ENCODE measurements at regions not wholly inside any gene's neighbourhood (a gene's known extent, or its start where the extent isn't known, plus 50 kb on each side); places are given as distances from the start of the nearest gene placed in this dataset.

DNA sequence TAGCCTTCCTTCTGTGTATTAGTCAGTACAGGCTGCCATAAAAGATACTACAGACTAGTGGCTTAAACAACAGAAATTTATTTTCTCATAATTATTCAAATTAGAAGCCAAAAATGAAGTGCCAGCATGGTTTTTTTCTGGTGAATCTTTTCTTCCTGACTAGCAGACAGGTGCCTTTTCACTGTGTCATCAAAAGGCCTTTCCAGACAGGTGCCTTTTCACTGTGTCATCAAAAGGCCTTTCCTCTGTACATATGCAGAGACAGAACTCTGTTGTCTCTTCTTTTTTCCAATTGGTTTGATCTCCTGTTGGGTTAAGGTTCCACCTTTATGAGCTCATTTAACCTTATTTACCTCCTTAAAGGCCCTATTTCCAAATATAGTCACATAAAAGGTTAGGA lies 599.9 kb downstream of the ISL1 start:
- H3K4me3 ChIP-seq (replicated peaks in 1 of 3): no peak overlapping the region
- intact Hi-C loops (cut with DNase I): no loop called here
- DNase-seq: no peak

DNA sequence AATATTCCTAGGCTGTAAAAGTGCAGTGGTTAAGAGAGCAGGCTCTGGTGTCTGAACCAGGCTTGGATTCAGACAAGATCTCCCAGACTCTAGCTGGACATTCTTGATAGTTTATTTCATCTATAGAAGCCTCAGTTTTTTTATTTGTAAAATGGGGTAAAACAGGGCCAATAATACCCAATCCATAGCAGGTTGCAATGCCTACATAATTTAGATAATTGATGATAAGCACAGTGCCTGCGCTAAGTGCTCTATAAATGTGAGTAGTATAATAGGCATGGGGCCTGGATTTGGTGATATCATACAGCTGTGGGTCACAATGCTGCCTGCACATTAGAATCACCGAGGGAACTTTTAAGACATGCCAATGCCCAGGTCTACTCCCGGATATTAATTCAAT lies 603.5 kb downstream of the ISL1 start:
- Histone ChIP-seq H3K27me3 (no peaks in the 10 kb centered on the region), H3K4me3 (replicated peaks in 1 of 3) (no peak overlapping the region), H3K9me3 (no peaks in the 10 kb centered on the region), H3K27ac (no peak overlapping the region), H3K4me1 (no peaks in the 10 kb centered on the region), H3K36me3 (no peaks in the 10 kb centered on the region)
- DNase-seq: no peak
- 90 to 94% methylated on average over 3 of the region's 3 CpGs for whole genome bisulfite sequencing, 2 donors
- intact Hi-C loops (cut with DNase I): no loop called here
- TF ChIP-seq, protein P1, sequence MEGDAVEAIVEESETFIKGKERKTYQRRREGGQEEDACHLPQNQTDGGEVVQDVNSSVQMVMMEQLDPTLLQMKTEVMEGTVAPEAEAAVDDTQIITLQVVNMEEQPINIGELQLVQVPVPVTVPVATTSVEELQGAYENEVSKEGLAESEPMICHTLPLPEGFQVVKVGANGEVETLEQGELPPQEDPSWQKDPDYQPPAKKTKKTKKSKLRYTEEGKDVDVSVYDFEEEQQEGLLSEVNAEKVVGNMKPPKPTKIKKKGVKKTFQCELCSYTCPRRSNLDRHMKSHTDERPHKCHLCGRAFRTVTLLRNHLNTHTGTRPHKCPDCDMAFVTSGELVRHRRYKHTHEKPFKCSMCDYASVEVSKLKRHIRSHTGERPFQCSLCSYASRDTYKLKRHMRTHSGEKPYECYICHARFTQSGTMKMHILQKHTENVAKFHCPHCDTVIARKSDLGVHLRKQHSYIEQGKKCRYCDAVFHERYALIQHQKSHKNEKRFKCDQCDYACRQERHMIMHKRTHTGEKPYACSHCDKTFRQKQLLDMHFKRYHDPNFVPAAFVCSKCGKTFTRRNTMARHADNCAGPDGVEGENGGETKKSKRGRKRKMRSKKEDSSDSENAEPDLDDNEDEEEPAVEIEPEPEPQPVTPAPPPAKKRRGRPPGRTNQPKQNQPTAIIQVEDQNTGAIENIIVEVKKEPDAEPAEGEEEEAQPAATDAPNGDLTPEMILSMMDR (IDR thresholded peaks at IDR 0.05): no peak
- no peak for TF ChIP-seq POLR2A (IDR thresholded peaks at IDR 0.05)

More for the DNA sequence above, 599.9 kb downstream of the ISL1 start:
- Histone ChIP-seq H3K27me3 (no peaks in the 10 kb centered on the region), H3K9me3 (no peaks in the 10 kb centered on the region), H3K4me1 (no peaks in the 10 kb centered on the region), H3K36me3 (no peaks in the 10 kb centered on the region), H3K27ac (no peak overlapping the region)
- TF ChIP-seq, protein P1 (IDR thresholded peaks at IDR 0.05): no peak
- TF ChIP-seq POLR2A (IDR thresholded peaks at IDR 0.05): no peak

DNA sequence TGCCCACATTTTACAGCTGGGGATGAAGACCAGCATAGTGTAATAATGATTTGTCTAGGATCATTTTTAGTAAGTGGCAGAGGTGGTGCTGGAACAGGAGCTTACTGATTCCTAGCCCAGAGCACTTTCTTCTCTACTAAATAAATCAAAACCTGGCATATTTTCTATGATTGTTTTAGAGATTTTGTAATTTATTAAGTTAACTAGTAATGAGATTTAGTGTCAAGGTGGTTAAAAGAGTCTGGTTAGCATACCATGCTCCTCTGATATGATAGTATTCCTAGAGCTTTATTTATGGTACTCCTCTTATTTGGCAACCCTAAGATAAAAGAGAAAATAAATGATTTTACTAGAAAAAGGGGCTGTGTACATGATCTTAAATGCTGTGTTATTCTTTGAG lies 604.0 kb downstream of the ISL1 start:
- intact Hi-C loops (cut with DNase I): no loop called here
- H3K4me1 ChIP-seq: no peaks in the 10 kb centered on the region
- no peak for DNase-seq
- no peaks in the 10 kb centered on the region for H3K27me3 ChIP-seq
- TF ChIP-seq, protein P1 (IDR thresholded peaks at IDR 0.05): no peak
- no peak for TF ChIP-seq POLR2A (IDR thresholded peaks at IDR 0.05)
- no peaks in the 10 kb centered on the region for H3K36me3 ChIP-seq
- H3K9me3 ChIP-seq: no peaks in the 10 kb centered on the region
- H3K4me3 ChIP-seq (replicated peaks in 1 of 3): no peak overlapping the region
- no peak overlapping the region for H3K27ac ChIP-seq

DNA sequence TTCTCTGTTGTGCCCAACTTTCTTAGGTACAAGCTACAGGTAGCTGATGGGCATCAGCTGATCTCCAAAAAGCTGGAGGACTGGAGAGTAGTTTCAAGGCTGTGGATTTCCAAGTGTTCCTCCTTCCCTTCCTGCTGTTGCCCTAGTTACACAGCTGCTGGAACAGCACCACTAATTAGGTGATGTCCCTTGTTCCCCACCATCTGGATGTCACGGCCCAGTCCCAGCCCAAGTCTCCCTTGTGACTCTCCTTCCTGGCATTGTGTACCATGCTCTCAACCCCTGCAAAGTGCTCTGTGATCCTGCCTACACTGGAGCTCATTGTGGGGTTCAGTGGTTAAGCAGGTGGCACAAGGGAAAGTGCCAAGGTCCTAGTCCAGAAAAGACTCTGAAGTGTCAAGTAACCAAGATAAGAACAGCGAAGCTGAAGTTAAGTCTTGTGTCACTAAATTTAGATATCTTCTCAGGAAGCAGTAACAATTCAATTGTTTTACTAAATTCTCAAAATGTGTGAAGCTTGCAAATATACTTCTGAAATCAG lies 604.5 kb downstream of the ISL1 start:
- no peaks in the 10 kb centered on the region for H3K4me1 ChIP-seq
- H3K4me3 ChIP-seq (replicated peaks in 1 of 3): no peak overlapping the region
- TF ChIP-seq, protein P1 (IDR thresholded peaks at IDR 0.05): no peak
- no peak for TF ChIP-seq POLR2A (IDR thresholded peaks at IDR 0.05)
- no peaks in the 10 kb centered on the region for H3K9me3 ChIP-seq
- no peaks in the 10 kb centered on the region for H3K27me3 ChIP-seq
- no peaks in the 10 kb centered on the region for H3K36me3 ChIP-seq
- no peak for DNase-seq
- no peak overlapping the region for H3K27ac ChIP-seq
- intact Hi-C loops (cut with DNase I): no loop called here
- 77% methylated on average over 2 of the region's 2 CpGs for WGBS, 2 donors

DNA sequence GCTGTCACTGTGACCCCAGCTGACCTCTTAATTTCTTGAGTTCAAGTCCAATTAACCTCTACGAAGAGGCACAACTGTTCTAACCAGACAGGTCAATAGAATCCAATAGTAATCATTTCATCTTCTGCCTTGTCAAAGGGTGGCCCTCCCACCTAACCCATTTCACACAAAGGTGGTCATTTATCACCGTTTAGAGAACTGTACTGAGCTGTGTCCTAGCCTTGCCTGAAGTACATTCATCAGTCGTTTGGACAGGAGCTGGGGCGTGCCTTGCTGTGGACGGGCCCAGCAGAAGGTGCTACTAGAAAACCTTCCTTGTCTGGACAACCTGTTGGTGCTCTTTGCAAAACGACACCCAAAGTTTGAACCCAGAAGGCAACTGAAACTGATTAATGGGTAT lies 605.4 kb downstream of the ISL1 start:
- Histone ChIP-seq H3K27ac (no peak overlapping the region), H3K27me3 (no peaks in the 10 kb centered on the region), H3K4me3 (replicated peaks in 1 of 3) (no peak overlapping the region), H3K4me1 (no peaks in the 10 kb centered on the region), H3K36me3 (no peaks in the 10 kb centered on the region), H3K9me3 (no peaks in the 10 kb centered on the region)
- DNase-seq: no peak
- TF ChIP-seq POLR2A (IDR thresholded peaks at IDR 0.05): no peak
- TF ChIP-seq, protein P1 (IDR thresholded peaks at IDR 0.05): no peak
- 64 to 73% methylated on average over 6 of the region's 6 CpGs for WGBS, 2 donors
- intact Hi-C loops (cut with DNase I): no loop called here

All from thyroid gland (tissue), 4 donors.